Smooth muscle cell (in vitro differentiated cells): ENCODE measurements at regions not wholly inside any gene's neighbourhood (a gene's known extent, or its start where the extent isn't known, plus 50 kb on each side); places are given as distances from the start of the nearest gene placed in this dataset.

Experiments used
- DNase-seq: peaks from one replicate; lab custom pipeline; 2025; ENCODE audit not compliant: unreplicated experiment; lab: John Stamatoyannopoulos, UW
- H2AFZ ChIP-seq: fragments of 200-600 bp; sonication (generic); 2 replicates; pipeline ENCODE4 v1.6.0; 2016; ENCODE audit warnings: antibody characterized with exemption, low read depth, mild to moderate bottlenecking
- H3F3A ChIP-seq: fragments of 200-600 bp; sonication (generic); 2 replicates; pipeline ENCODE4 v1.6.0; 2017; ENCODE audit warnings: antibody characterized with exemption, low read depth
- H3K27ac ChIP-seq: fragments of 200-600 bp; sonication (generic); 2 replicates; pipeline ENCODE4 v1.5.1; 2016; ENCODE audit warnings: low read depth, mild to moderate bottlenecking
- H3K27me3 ChIP-seq: fragments of 200-600 bp; sonication (generic); 2 replicates; pipeline ENCODE4 v1.6.1; 2016; ENCODE audit warnings: low read depth, mild to moderate bottlenecking
- H3K36me3 ChIP-seq: fragments of 200-600 bp; sonication (generic); 2 replicates; pipeline ENCODE4 v1.5.1; 2016; ENCODE audit warnings: low read depth
- H3K4me1 ChIP-seq: fragments of 200-600 bp; sonication (generic); 2 replicates; pipeline ENCODE4 v1.5.1; 2016; ENCODE audit warnings: low read depth
- H3K4me2 ChIP-seq: fragments of 200-600 bp; sonication (generic); 2 replicates; pipeline ENCODE4 v1.6.0; 2016; ENCODE audit warnings: mild to moderate bottlenecking
- H3K4me3 ChIP-seq: fragments of 200-600 bp; sonication (generic); 2 replicates; pipeline ENCODE4 v1.5.1; 2016; ENCODE audit warnings: mild to moderate bottlenecking
- H3K79me2 ChIP-seq: fragments of 200-600 bp; sonication (generic); 2 replicates; pipeline ENCODE4 v1.6.0; 2016; ENCODE audit warnings: low read depth, mild to moderate bottlenecking
- H3K9ac ChIP-seq: fragments of 200-600 bp; sonication (generic); 2 replicates; pipeline ENCODE4 v1.6.0; 2016; ENCODE audit warnings: low read depth
- H3K9me3 ChIP-seq: fragments of 200-600 bp; sonication (generic); replicated peaks from 2 replicates; pipeline ENCODE4 v1.5.1; 2016; ENCODE audit warnings: low read depth
- H4K20me1 ChIP-seq: fragments of 200-600 bp; sonication (generic); 2 replicates; pipeline ENCODE4 v1.6.0; 2016; ENCODE audit warnings: low read depth
- WGBS: methylation state at CpG from one replicate; pipeline ENCODE4 v1.1.7; 2016; ENCODE audit warnings: low lambda C conversion rate; 5-methylcytosine and 5-hydroxymethylcytosine counted together
- TF ChIP-seq, protein P1 (sequence below): fragments of 200-600 bp; sonication (generic); IDR thresholded peaks from 2 replicates; pipeline ENCODE4 v1.5.1; 2017; ENCODE audit warnings: borderline replicate concordance, mild to moderate bottlenecking, antibody characterized with exemption; ENCODE audit not compliant: insufficient read depth, poor library complexity, severe bottlenecking

DNA sequence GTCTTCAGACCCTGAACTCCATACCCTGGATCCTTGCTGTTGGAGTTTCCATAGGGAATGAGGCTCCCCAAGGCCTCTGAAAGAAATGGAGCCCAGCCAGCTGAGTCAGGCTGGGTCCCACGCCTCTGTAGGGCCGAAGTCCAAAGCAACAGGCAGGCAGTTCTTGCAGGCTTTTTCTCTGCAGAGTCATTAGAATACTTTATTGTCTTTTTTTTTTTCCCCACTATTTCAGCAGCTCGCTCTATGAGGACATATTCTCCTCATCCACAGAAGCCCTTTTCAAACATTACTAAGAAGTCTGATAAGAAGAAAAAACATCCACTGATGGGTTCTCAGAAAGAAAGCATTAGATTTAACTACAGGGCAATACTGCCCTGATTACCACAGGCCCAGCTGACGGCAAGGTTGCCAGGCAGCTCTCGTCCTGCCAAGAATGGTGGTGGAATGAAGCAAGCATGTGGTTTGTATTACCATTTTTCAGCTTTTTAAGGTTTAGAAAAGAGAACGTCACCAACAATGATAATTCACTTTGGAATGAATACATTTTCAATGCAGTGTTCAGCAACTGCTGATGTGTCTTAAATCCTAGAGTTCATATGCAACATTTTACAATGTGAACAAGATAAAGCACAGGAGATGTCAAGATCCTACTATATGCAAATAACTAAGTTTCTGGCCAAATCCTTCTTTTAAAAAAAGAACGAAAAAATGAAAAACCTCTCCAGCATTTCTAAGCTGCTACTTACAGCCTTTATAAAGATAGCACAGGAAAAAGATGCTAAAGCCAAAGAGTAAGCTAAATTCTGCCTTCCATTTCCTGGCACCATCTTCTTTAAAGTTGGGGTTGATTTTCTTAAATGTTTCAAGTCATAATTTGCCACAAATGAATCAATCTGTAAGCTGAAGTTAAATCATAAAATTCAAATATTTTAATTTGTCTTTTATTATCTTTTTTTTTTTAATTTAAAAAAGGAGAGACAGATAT lies 223.6 kb upstream of the CITED2 start:
- Histone ChIP-seq H3K36me3 (no peaks in the 10 kb centered on the region), H3K79me2 (no peaks in the 10 kb centered on the region), H3K4me3 (no peak overlapping the region), H4K20me1 (no peaks in the 10 kb centered on the region), H2AFZ (peak overlapping the region; percentile 30), H3K4me2 (peak overlapping the region; percentile 73), H3K27me3 (no peaks in the 10 kb centered on the region), H3F3A (peaks cover 25% of the 10 kb centered on the region), H3K4me1 (peaks cover 48% of the 10 kb centered on the region), H3K27ac (peak overlapping the region; percentile 97), H3K9ac (peak overlapping the region; percentile 63), H3K9me3 (no peaks in the 10 kb centered on the region)
- TF ChIP-seq, protein P1, sequence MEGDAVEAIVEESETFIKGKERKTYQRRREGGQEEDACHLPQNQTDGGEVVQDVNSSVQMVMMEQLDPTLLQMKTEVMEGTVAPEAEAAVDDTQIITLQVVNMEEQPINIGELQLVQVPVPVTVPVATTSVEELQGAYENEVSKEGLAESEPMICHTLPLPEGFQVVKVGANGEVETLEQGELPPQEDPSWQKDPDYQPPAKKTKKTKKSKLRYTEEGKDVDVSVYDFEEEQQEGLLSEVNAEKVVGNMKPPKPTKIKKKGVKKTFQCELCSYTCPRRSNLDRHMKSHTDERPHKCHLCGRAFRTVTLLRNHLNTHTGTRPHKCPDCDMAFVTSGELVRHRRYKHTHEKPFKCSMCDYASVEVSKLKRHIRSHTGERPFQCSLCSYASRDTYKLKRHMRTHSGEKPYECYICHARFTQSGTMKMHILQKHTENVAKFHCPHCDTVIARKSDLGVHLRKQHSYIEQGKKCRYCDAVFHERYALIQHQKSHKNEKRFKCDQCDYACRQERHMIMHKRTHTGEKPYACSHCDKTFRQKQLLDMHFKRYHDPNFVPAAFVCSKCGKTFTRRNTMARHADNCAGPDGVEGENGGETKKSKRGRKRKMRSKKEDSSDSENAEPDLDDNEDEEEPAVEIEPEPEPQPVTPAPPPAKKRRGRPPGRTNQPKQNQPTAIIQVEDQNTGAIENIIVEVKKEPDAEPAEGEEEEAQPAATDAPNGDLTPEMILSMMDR: no peak
- 17% methylated on average over 7 of the region's 7 CpGs for WGBS
- DNase-seq: peak; percentile 9

DNA sequence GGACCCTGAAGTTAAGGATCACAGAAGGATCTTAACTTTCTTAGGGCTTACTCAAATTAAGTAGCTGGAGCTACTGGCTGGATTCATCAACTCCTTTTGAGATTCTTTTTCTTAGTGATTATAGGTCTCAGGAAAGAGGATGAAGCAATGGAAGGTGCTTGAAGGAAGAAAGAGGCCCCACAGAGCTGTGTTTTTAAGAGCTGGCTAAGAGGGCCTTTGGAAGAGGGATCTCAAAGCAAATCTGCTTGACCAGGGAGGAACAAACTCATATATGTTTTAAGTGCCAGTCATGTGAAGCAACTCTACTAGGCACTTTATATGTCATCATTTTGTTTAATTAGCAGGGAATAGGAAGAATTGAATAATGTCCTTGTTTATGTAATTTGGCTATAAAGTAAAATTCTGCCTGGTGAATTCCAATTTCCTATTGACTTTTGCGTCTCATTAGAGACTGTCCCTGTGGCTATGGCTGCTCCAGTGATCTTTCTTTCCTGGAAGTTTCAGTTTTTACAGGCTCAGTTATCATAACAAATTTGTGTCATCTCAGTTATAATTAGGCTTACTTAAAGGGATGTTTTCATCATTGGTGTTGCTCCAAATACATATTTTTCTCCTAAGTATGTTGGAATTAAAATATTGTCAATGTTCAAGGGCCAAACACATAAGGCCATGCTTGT lies 222.8 kb upstream of the CITED2 start:
- Histone ChIP-seq H3K4me1 (peaks cover 39% of the 10 kb centered on the region), H2AFZ (peak overlapping the region; percentile 30), H3K36me3 (no peaks in the 10 kb centered on the region), H3K4me3 (no peak overlapping the region), H3K4me2 (peak overlapping the region; percentile 73), H3K27me3 (no peaks in the 10 kb centered on the region), H4K20me1 (no peaks in the 10 kb centered on the region), H3K9ac (peak overlapping the region; percentile 63), H3K27ac (peak overlapping the region; percentile 97), H3K9me3 (no peaks in the 10 kb centered on the region), H3F3A (peaks cover 25% of the 10 kb centered on the region), H3K79me2 (no peaks in the 10 kb centered on the region)
- no peak for DNase-seq
- 56% methylated on average over 1 of the region's 1 CpG for WGBS
- TF ChIP-seq, protein P1: no peak

DNA sequence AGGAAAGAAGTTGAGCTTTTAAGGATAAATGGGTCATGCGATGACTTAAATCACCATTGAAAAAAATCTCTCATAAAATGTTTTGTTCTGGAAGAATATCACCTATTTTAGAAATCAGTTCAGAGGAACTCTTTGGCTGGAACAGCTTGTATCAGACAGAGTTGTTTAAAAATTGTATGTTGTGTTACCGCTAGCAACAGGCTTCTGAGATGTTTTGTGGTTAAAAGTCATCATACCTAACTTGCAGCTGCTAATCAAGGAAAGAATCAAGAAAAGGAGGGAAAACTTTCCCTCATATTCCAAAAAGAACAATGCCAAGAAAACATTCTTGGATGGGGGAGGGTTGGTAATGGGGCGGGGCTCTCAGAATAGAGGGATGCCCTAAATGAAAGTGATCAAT lies 220.7 kb upstream of the CITED2 start:
- DNase-seq: no peak
- WGBS: 92% methylated on average over 3 of the region's 3 CpGs

More for the DNA sequence above, 220.7 kb upstream of the CITED2 start:
- peaks cover 45% of the 10 kb centered on the region for H3K4me1 ChIP-seq
- no peaks in the 10 kb centered on the region for H3K36me3 ChIP-seq
- TF ChIP-seq, protein P1: no peak
- H3K4me2 ChIP-seq: no peak overlapping the region
- no peaks in the 10 kb centered on the region for H3K9me3 ChIP-seq
- peak overlapping the region; percentile 62 for H3K9ac ChIP-seq
- peak overlapping the region; percentile 47 for H3K27ac ChIP-seq
- H2AFZ ChIP-seq: no peak overlapping the region
- H3K27me3 ChIP-seq: no peaks in the 10 kb centered on the region
- H3F3A ChIP-seq: peaks cover 25% of the 10 kb centered on the region
- H4K20me1 ChIP-seq: no peaks in the 10 kb centered on the region
- H3K79me2 ChIP-seq: no peaks in the 10 kb centered on the region
- no peak overlapping the region for H3K4me3 ChIP-seq
